Colonic mucosa (tissue), 4 donors: ENCODE measurements at regions not wholly inside any gene's neighbourhood (a gene's known extent, or its start where the extent isn't known, plus 50 kb on each side); places are given as distances from the start of the nearest gene placed in this dataset.

Source experiments
- DNase-seq: peaks from one replicate; pipeline ENCODE4 v3.0.0-alpha.2; 2020
- H3K27ac ChIP-seq: fragments of 200-600 bp; one replicate; pipeline ENCODE4 v1.8.0; 2021
- H3K27me3 ChIP-seq: fragments of 200-600 bp; one replicate; pipeline ENCODE4 v1.8.0; 2021
- H3K36me3 ChIP-seq: fragments of 200-600 bp; one replicate; pipeline ENCODE4 v1.8.0; 2021
- H3K4me1 ChIP-seq: fragments of 200-600 bp; one replicate; pipeline ENCODE4 v1.8.0; 2021; ENCODE audit warnings: mild to moderate bottlenecking
- H3K4me3 ChIP-seq: fragments of 200-600 bp; one replicate; pipeline ENCODE4 v1.8.0; 2021
- H3K9ac ChIP-seq, 2 donors: one replicate each; pipeline ENCODE4 v1.7.0; 2013; ENCODE audit warnings: control low read depth in 2 of 2, low read depth in 2 of 2, low read length in 2 of 2
- H3K9me3 ChIP-seq: fragments of 200-600 bp; one replicate; pipeline ENCODE4 v1.8.0; 2021
- CTCF ChIP-seq: fragments of 200-600 bp; IDR thresholded peaks from one replicate; pipeline ENCODE4 v1.8.0; 2022; ENCODE audit warnings: antibody characterized with exemption, mild to moderate bottlenecking
- intact Hi-C: fragments of 100-400 bp; cut with DNase I; formaldehyde crosslinking; loops from one replicate; pipeline ENCODE4 v1.14.1; 2022
- donor health status: healthy.
- donor health status: DM: no; HTN: no; CAD: no.
- donor health status: DM: no; HTN: no; CAD: no.

- DNase-seq, result no peak
- no peak overlapping the region for H3K9ac ChIP-seq
- intact Hi-C loops, result no loop called here
- no peak overlapping the region for H3K27ac ChIP-seq
- no peak overlapping the region for H3K4me3 ChIP-seq
- no peaks in the 10 kb centered on the region for H3K9me3 ChIP-seq
- TF ChIP-seq CTCF, result no peak
- no peaks in the 10 kb centered on the region for H3K36me3 ChIP-seq
- no peaks in the 10 kb centered on the region for H3K27me3 ChIP-seq
- no peaks in the 10 kb centered on the region for H3K4me1 ChIP-seq
Measured at GRCh38 chr2:123051136-123051535, 974.0 kb upstream of the CNTNAP5 start.

- TF ChIP-seq CTCF, result no peak
- no peak for DNase-seq
- Histone ChIP-seq H3K36me3 (no peaks in the 10 kb centered on the region), H3K27ac (no peak overlapping the region), H3K4me3 (no peak overlapping the region), H3K9ac (no peak overlapping the region), H3K4me1 (no peaks in the 10 kb centered on the region), H3K9me3 (no peaks in the 10 kb centered on the region), H3K27me3 (no peaks in the 10 kb centered on the region)
- intact Hi-C loops, result no loop called here
Measured at GRCh38 chr2:123061534-123061933, 963.6 kb upstream of the CNTNAP5 start.

- intact Hi-C loops, result no loop called here
Measured at GRCh38 chr2:123073371-123073770, 951.7 kb upstream of the CNTNAP5 start.

GRCh38 chr2:123073956-123074355, 951.1 kb upstream of the CNTNAP5 start:
- Histone ChIP-seq H3K4me3 (no peak overlapping the region), H3K4me1 (no peaks in the 10 kb centered on the region)
- TF ChIP-seq CTCF, result no peak

More at GRCh38 chr2:123073371-123073770, 951.7 kb upstream of the CNTNAP5 start:
- DNase-seq, result no peak
- no peaks in the 10 kb centered on the region for H3K9me3 ChIP-seq
- H3K4me1 ChIP-seq, result no peaks in the 10 kb centered on the region
- no peak overlapping the region for H3K27ac ChIP-seq
- H3K27me3 ChIP-seq, result no peaks in the 10 kb centered on the region
- H3K9ac ChIP-seq, result no peak overlapping the region
- H3K4me3 ChIP-seq, result no peak overlapping the region
- H3K36me3 ChIP-seq, result no peaks in the 10 kb centered on the region
- TF ChIP-seq CTCF, result no peak

GRCh38 chr2:123077101-123077500, 948.0 kb upstream of the CNTNAP5 start:
- intact Hi-C loops, result no loop called here
- Histone ChIP-seq H3K27ac (no peak overlapping the region), H3K36me3 (no peaks in the 10 kb centered on the region), H3K9ac (no peak overlapping the region), H3K9me3 (no peaks in the 10 kb centered on the region), H3K4me3 (no peak overlapping the region), H3K27me3 (no peaks in the 10 kb centered on the region), H3K4me1 (no peaks in the 10 kb centered on the region)
- no peak for DNase-seq
- TF ChIP-seq CTCF, result no peak

More at GRCh38 chr2:123073956-123074355, 951.1 kb upstream of the CNTNAP5 start:
- DNase-seq, result no peak
- Histone ChIP-seq H3K27me3 (no peaks in the 10 kb centered on the region), H3K9ac (no peak overlapping the region), H3K36me3 (no peaks in the 10 kb centered on the region), H3K9me3 (no peaks in the 10 kb centered on the region), H3K27ac (no peak overlapping the region)
- intact Hi-C loops, result no loop called here

- H3K36me3 ChIP-seq, result no peaks in the 10 kb centered on the region
- H3K4me3 ChIP-seq, result no peak overlapping the region
- intact Hi-C loops, result no loop called here
- no peak overlapping the region for H3K27ac ChIP-seq
- H3K9me3 ChIP-seq, result no peaks in the 10 kb centered on the region
- no peaks in the 10 kb centered on the region for H3K27me3 ChIP-seq
- no peaks in the 10 kb centered on the region for H3K4me1 ChIP-seq
- no peak overlapping the region for H3K9ac ChIP-seq
- no peak for TF ChIP-seq CTCF
- no peak for DNase-seq
Measured at GRCh38 chr2:123080331-123080730, 944.8 kb upstream of the CNTNAP5 start.
